ENCODE measurements at regions not wholly inside any gene's neighbourhood (a gene's known extent, or its start where the extent isn't known, plus 50 kb on each side); places are given as distances from the start of the nearest gene placed in this dataset.
"Not testable (repeated sequence)": the region's sequence is repeated elsewhere in the genome, so short reads cannot be mapped to it uniquely, and the experiment has no call there.

- Histone ChIP-seq H3K27ac (ENCODE audit: low read depth) (no peak overlapping the region), H3K4me1 (ENCODE audit: insufficient read depth) (no peaks in the 10 kb centered on the region; the same call in 1 of the 2 replicates), H3K27me3 (ENCODE audit: insufficient read depth) (no peaks in the 10 kb centered on the region), H3F3A (replicated peaks; ENCODE audit: low read depth) (no peaks in the 10 kb centered on the region), H3K36me3 (ENCODE audit: insufficient read depth) (no peaks in the 10 kb centered on the region), H3K4me2 (no peak overlapping the region), H3K79me2 (replicated peaks; ENCODE audit: insufficient read depth) (no peaks in the 10 kb centered on the region), H3K9me2 (ENCODE audit: insufficient read depth) (peaks cover 8% of the 10 kb centered on the region; the same call in 1 of the 2 replicates), H4K20me1 (replicated peaks; ENCODE audit: insufficient read depth) (no peaks in the 10 kb centered on the region), H3K4me3 (no peak overlapping the region), H2AFZ (no peak overlapping the region)
- 0 out of 3 replicates have a peak, but pooled peaks cover 5% of the 10 kb centered on the region for H3K36me3 Mint-ChIP-seq (ENCODE audit: low read depth)
- peaks cover 13% of the 10 kb centered on the region; the same call in 2 of the 3 replicates for H3K4me1 Mint-ChIP-seq
- no peak overlapping the region for H3K4me3 Mint-ChIP-seq
- ATAC-seq (no peak), DNase-seq (ENCODE audit: low spot score) (no peak)
- H3K27ac Mint-ChIP-seq, result no peak overlapping the region
- H3K27me3 Mint-ChIP-seq (ENCODE audit: insufficient read depth, low read depth, poor library complexity), result peaks cover 3% of the 10 kb centered on the region
- no peak for TF ChIP-seq POLR2AphosphoS5 (IDR thresholded peaks at IDR 0.05; ENCODE audit: low read depth)
- peaks cover 3% of the 10 kb centered on the region; the same call in 2 of the 3 replicates for H3K9me3 Mint-ChIP-seq
These were observed 200.7 kb upstream of the ECI2 start for GRCh38 chr6:4336084-4336483.

GRCh38 chr6:4334158-4334740 is 198.9 kb upstream of the ECI2 start:
- not testable (repeated sequence) for H3K79me2 ChIP-seq (replicated peaks; ENCODE audit: insufficient read depth); H3K4me1 Mint-ChIP-seq; H3K27me3 ChIP-seq (ENCODE audit: insufficient read depth); H4K20me1 ChIP-seq (replicated peaks; ENCODE audit: insufficient read depth); H3K27me3 Mint-ChIP-seq (ENCODE audit: insufficient read depth, low read depth, poor library complexity); H3K4me1 ChIP-seq (ENCODE audit: insufficient read depth); H3K36me3 Mint-ChIP-seq (ENCODE audit: low read depth); H3K36me3 ChIP-seq (ENCODE audit: insufficient read depth); H3K27ac ChIP-seq (ENCODE audit: low read depth); ATAC-seq; H3K9me2 ChIP-seq (ENCODE audit: insufficient read depth); H3K9me3 Mint-ChIP-seq; H3F3A ChIP-seq (replicated peaks; ENCODE audit: low read depth)
- DNase-seq (ENCODE audit: low spot score), result peak; percentile 66
- Histone ChIP-seq H3K4me2 (peak overlapping the region; percentile 73), H2AFZ (peak overlapping the region; percentile 78), H3K4me3 (peak overlapping the region; percentile 52)
- Mint-ChIP-seq H3K27ac (peak overlapping the region; percentile 70; the same call in 1 of the 2 replicates), H3K4me3 (peak overlapping the region; percentile 62; the same call in 2 of the 3 replicates)

- no peaks in the 10 kb centered on the region for H4K20me1 ChIP-seq (replicated peaks; ENCODE audit: insufficient read depth)
- H3K4me3 Mint-ChIP-seq, result no peak overlapping the region
- ATAC-seq, result no peak
- no peak for TF ChIP-seq REST (IDR thresholded peaks at IDR 0.05; ENCODE audit: unreplicated experiment)
- TF ChIP-seq POLR2AphosphoS5 (IDR thresholded peaks at IDR 0.05; ENCODE audit: low read depth), result no peak
- no peak for TF ChIP-seq CREB1 (CRISPR knock-in tag; IDR thresholded peaks at IDR 0.05; ENCODE audit: low read depth)
- TF ChIP-seq STAT1 (IDR thresholded peaks at IDR 0.05; ENCODE audit: unreplicated experiment), result no peak
- no peak for TF ChIP-seq CTCF (conservative IDR thresholded peaks at IDR 0.05; ENCODE audit: low read depth in 2 of 2)
- no peak for TF ChIP-seq JUNB (IDR thresholded peaks at IDR 0.05; ENCODE audit: unreplicated experiment)
- TF ChIP-seq ZNF331 (CRISPR knock-in tag; IDR thresholded peaks at IDR 0.05; ENCODE audit: low read depth), result no peak
- TF ChIP-seq EZH2phosphoT487 (IDR thresholded peaks at IDR 0.05; ENCODE audit: unreplicated experiment), result no peak
These were observed 192.5 kb upstream of the ECI2 start for GRCh38 chr6:4327841-4328240.

More at GRCh38 chr6:4327841-4328240, 192.5 kb upstream of the ECI2 start:
- H3K4me2 ChIP-seq, result no peak overlapping the region
- no peaks in the 10 kb centered on the region for H3K79me2 ChIP-seq (replicated peaks; ENCODE audit: insufficient read depth)
- no peak overlapping the region for H2AFZ ChIP-seq
- Mint-ChIP-seq H3K27me3 (ENCODE audit: insufficient read depth, low read depth, poor library complexity) (no peaks in the 10 kb centered on the region), H3K27ac (no peak overlapping the region), H3K4me1 (peaks cover 8% of the 10 kb centered on the region; the same call in 2 of the 3 replicates), H3K9me3 (peaks cover 3% of the 10 kb centered on the region; the same call in 2 of the 3 replicates), H3K36me3 (ENCODE audit: low read depth) (no peaks in the 10 kb centered on the region)
- DNase-seq (ENCODE audit: low spot score), result no peak
- no peak overlapping the region for H3K27ac ChIP-seq (ENCODE audit: low read depth)
- no peaks in the 10 kb centered on the region for H3F3A ChIP-seq (replicated peaks; ENCODE audit: low read depth)
- no peaks in the 10 kb centered on the region for H3K36me3 ChIP-seq (ENCODE audit: insufficient read depth)
- H3K4me1 ChIP-seq (ENCODE audit: insufficient read depth), result peaks cover 4% of the 10 kb centered on the region; the same call in 1 of the 2 replicates
- H3K27me3 ChIP-seq (ENCODE audit: insufficient read depth), result no peaks in the 10 kb centered on the region
- no peaks in the 10 kb centered on the region for H3K9me2 ChIP-seq (ENCODE audit: insufficient read depth)
- no peak overlapping the region for H3K4me3 ChIP-seq

All from GM23338 (cell line).